ENCODE measurements at regions not wholly inside any gene's neighbourhood (a gene's known extent, or its start where the extent isn't known, plus 50 kb on each side); places are given as distances from the start of the nearest gene placed in this dataset.

DNA sequence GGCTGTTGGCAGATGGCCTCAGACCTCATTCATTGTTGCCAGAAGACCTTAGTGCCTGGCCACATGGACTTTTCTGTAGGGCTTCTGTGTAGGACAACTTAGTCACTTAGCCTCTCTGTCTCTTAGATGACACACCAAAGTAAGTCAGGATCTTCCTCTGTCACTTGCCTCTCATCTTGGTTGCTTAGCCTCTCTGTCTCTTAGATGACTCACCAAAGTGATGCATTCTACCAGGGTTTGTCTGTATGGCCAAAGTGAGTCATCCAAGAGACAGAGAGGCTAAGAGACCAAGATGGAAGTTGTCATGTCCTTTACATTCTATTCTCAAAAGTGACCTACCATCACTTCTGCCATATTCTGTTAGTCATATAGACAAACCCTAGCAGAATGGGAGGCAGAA is 255.9 kb upstream of the DEFB112 start:
- Histone ChIP-seq H3K9me3 (no peaks in the 10 kb centered on the region), H3K36me3 (ENCODE audit: control insufficient read depth, insufficient read depth, low read length) (no peaks in the 10 kb centered on the region), H3K27me3 (replicated peaks; ENCODE audit: control insufficient read depth, insufficient read depth, low read length) (no peaks in the 10 kb centered on the region), H3K4me1 (no peaks in the 10 kb centered on the region), H3K4me3 (ENCODE audit: low read depth, low read length) (no peak overlapping the region)
- intact Hi-C loops (cut with micrococcal nuclease; ENCODE audit: unreplicated experiment) = no loop called here
- Mint-ChIP-seq H3K9me3 (ENCODE audit: unreplicated experiment) (no peaks in the 10 kb centered on the region), H3K27me3 (ENCODE audit: insufficient read depth, unreplicated experiment) (no peaks in the 10 kb centered on the region), H3K27ac (ENCODE audit: unreplicated experiment) (no peak overlapping the region), H3K4me3 (ENCODE audit: unreplicated experiment) (no peak overlapping the region), H3K36me3 (ENCODE audit: insufficient read depth, unreplicated experiment) (no peaks in the 10 kb centered on the region), H3K4me1 (ENCODE audit: low read depth, unreplicated experiment) (no peaks in the 10 kb centered on the region)
- ChIA-PET POLR2A (no interaction called here), CTCF (no interaction called here)
- no peak for DNase-seq
- BruUV-seq (replicated peaks) = no TSS peak
- TF ChIP-seq, protein P1, sequence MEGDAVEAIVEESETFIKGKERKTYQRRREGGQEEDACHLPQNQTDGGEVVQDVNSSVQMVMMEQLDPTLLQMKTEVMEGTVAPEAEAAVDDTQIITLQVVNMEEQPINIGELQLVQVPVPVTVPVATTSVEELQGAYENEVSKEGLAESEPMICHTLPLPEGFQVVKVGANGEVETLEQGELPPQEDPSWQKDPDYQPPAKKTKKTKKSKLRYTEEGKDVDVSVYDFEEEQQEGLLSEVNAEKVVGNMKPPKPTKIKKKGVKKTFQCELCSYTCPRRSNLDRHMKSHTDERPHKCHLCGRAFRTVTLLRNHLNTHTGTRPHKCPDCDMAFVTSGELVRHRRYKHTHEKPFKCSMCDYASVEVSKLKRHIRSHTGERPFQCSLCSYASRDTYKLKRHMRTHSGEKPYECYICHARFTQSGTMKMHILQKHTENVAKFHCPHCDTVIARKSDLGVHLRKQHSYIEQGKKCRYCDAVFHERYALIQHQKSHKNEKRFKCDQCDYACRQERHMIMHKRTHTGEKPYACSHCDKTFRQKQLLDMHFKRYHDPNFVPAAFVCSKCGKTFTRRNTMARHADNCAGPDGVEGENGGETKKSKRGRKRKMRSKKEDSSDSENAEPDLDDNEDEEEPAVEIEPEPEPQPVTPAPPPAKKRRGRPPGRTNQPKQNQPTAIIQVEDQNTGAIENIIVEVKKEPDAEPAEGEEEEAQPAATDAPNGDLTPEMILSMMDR (IDR thresholded peaks at IDR 0.05; ENCODE audit: insufficient read depth in 1 of 2, low read depth in 1 of 2, low read length in 1 of 2, severe bottlenecking in 1 of 2, unreplicated experiment in 1 of 2) = no peak

DNA sequence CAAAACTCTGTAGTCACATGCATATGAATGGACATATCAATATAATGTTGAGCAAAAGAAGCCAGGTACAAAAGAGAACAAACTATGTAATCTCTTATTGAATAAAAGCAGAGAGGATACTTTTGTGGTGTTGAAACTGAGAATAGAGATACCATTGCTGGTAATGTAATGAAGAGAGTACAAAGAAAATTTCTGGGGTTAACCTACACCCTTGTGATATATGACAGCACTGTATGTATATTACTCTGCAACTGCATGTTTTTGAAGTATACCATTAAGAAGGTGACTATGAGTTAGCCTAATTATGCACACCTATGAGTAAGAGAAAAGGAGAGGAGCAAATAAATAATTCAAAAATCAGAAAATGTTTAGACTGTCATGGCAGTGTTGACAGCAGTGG is 268.8 kb upstream of the DEFB112 start:
- ChIA-PET POLR2A (no interaction called here), CTCF (no interaction called here)
- intact Hi-C loops (cut with micrococcal nuclease; ENCODE audit: unreplicated experiment) = no loop called here

DNA sequence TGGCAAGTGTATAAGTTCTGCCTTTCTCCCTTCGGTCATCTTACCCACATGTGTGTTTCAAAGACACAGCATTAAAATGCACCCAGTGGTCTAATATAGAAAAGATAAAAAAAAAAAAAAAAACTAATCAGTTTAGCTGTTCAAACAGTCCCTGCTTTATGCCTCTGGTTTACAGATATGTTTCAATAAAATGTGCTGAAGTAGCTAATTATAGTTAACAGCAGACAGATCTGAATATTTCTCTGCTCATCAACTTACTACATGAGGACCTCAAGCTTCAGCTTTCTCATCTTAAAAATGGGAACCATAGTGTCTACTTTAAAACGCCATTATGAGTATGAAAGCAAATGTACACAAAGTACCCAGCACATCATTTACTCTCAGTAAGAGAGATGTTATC is 280.6 kb upstream of the DEFB112 start:
- intact Hi-C loops (cut with micrococcal nuclease; ENCODE audit: unreplicated experiment) = no loop called here
- no peaks in the 10 kb centered on the region for H3K4me1 ChIP-seq
- Mint-ChIP-seq H3K27ac (ENCODE audit: unreplicated experiment) (no peak overlapping the region), H3K4me1 (ENCODE audit: low read depth, unreplicated experiment) (no peaks in the 10 kb centered on the region), H3K4me3 (ENCODE audit: unreplicated experiment) (no peak overlapping the region), H3K36me3 (ENCODE audit: insufficient read depth, unreplicated experiment) (no peaks in the 10 kb centered on the region), H3K27me3 (ENCODE audit: insufficient read depth, unreplicated experiment) (no peaks in the 10 kb centered on the region), H3K9me3 (ENCODE audit: unreplicated experiment) (peaks cover 21% of the 10 kb centered on the region)
- DNase-seq = no peak
- ChIA-PET POLR2A (no interaction called here), CTCF (no interaction called here)
- H3K36me3 ChIP-seq (ENCODE audit: control insufficient read depth, insufficient read depth, low read length) = no peaks in the 10 kb centered on the region
- TF ChIP-seq, protein P1 (IDR thresholded peaks at IDR 0.05; ENCODE audit: insufficient read depth in 1 of 2, low read depth in 1 of 2, low read length in 1 of 2, severe bottlenecking in 1 of 2, unreplicated experiment in 1 of 2) = no peak
- BruUV-seq (replicated peaks) = no TSS peak
- no peak overlapping the region for H3K4me3 ChIP-seq (ENCODE audit: low read depth, low read length)
- H3K9me3 ChIP-seq = no peaks in the 10 kb centered on the region
- no peaks in the 10 kb centered on the region for H3K27me3 ChIP-seq (replicated peaks; ENCODE audit: control insufficient read depth, insufficient read depth, low read length)

More for the DNA sequence above, 268.8 kb upstream of the DEFB112 start:
- no peaks in the 10 kb centered on the region for H3K4me1 ChIP-seq
- no peak overlapping the region for H3K4me3 ChIP-seq (ENCODE audit: low read depth, low read length)
- Mint-ChIP-seq H3K4me1 (ENCODE audit: low read depth, unreplicated experiment) (no peaks in the 10 kb centered on the region), H3K4me3 (ENCODE audit: unreplicated experiment) (no peak overlapping the region), H3K27me3 (ENCODE audit: insufficient read depth, unreplicated experiment) (no peaks in the 10 kb centered on the region), H3K27ac (ENCODE audit: unreplicated experiment) (no peak overlapping the region), H3K36me3 (ENCODE audit: insufficient read depth, unreplicated experiment) (no peaks in the 10 kb centered on the region), H3K9me3 (ENCODE audit: unreplicated experiment) (no peaks in the 10 kb centered on the region)
- no peaks in the 10 kb centered on the region for H3K9me3 ChIP-seq
- no peak for DNase-seq
- H3K36me3 ChIP-seq (ENCODE audit: control insufficient read depth, insufficient read depth, low read length) = no peaks in the 10 kb centered on the region
- BruUV-seq (replicated peaks) = no TSS peak
- H3K27me3 ChIP-seq (replicated peaks; ENCODE audit: control insufficient read depth, insufficient read depth, low read length) = no peaks in the 10 kb centered on the region
- TF ChIP-seq, protein P1 (IDR thresholded peaks at IDR 0.05; ENCODE audit: insufficient read depth in 1 of 2, low read depth in 1 of 2, low read length in 1 of 2, severe bottlenecking in 1 of 2, unreplicated experiment in 1 of 2) = no peak
